ENCODE measurements at regions not wholly inside any gene's neighbourhood (a gene's known extent, or its start where the extent isn't known, plus 50 kb on each side); places are given as distances from the start of the nearest gene placed in this dataset.

DNA sequence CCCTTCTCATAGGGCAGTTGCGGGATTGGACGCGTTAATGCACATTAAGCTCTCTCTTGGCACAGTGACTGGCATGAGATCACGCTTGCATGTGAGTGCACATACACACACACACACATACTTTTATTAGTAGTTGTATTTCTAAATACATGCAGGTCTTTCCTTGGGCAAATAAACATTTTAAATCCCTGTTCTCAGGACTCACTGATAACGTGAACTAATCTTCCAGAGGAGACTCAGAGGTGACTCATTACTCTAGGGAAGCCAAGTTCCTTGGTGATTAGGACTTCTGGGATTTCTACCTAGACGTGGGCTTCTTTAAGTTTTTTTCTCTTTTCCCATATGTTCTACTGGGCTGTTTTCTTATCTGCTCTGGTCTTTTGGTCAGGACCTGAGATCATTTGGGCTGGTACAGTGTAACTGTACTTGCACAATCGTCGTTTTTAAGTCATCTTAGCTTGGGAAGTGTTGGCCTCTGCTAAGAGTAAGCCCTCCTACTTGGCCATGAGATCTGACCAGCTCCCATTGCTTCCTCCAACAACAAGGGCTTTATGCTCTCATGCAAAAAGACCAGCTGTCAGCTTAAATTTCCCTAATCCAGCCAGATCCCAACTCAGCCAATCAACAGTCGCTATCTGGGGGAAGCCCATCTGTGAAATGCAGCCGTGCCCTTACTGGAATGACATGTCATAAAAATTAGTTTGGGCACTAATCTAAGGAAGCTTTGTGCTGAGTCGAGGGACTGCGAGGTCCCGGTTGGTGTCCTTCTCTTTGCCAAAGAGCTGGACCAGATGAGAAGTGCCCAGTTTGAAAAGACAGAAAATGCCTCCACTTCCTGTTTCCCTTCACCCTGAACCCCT lies 176.4 kb upstream of the ANKRD55 start:
- TF ChIP-seq CTCF (optimal IDR thresholded peaks at IDR 0.05 in 1 of 3, IDR thresholded peaks at IDR 0.05 in 1 of 3, conservative IDR thresholded peaks at IDR 0.05 in 1 of 3; ENCODE audit: extremely low read depth in 1 of 3, insufficient read depth in 2 of 3, low read length in 3 of 3) (no peak), EZH2 (IDR thresholded peaks at IDR 0.05; ENCODE audit: low read length) (no peak)
